Panc1 (cell line): ENCODE measurements at regions not wholly inside any gene's neighbourhood (a gene's known extent, or its start where the extent isn't known, plus 50 kb on each side); places are given as distances from the start of the nearest gene placed in this dataset.

Experiments
- ATAC-seq: fragments of 200-7000 bp; cut with Tn5 transposase; 2 replicates; pipeline ENCODE4 v1.9.1; 2020; ENCODE audit warnings: mild to moderate bottlenecking, moderate library complexity
- BruUV-seq: library from RNA; stranded (reverse); fragments of 400-500 nt; replicated peaks from 2 replicates; lab custom pipeline; 2021; lab: Mats Ljungman, UMichigan
- CTCF ChIA-PET: fragments of 300-600 bp; sonication (Branson Sonifier 250); formaldehyde crosslinking; loops from one replicate; lab custom pipeline; 2022; ENCODE audit warnings: antibody characterized with exemption; lab: Charles Lee
- POLR2A ChIA-PET: fragments of 300-600 bp; sonication (Branson Sonifier 250); formaldehyde crosslinking; loops from one replicate; lab custom pipeline; 2022; ENCODE audit warnings: antibody characterized with exemption; lab: Charles Lee
- DNase-seq: peaks from one replicate; pipeline ENCODE4 v3.0.0-alpha.2; 2010; ENCODE audit warnings: low read depth, low spot score
- H3K27ac ChIP-seq: 2 replicates; pipeline ENCODE4 v1.5.1; 2011; ENCODE audit warnings: mild to moderate bottlenecking, low read length, inconsistent platforms
- H3K27me3 ChIP-seq: fragments of 200-500 bp; sonication (Bioruptor generic); 2 replicates; pipeline ENCODE4 v1.6.0; 2014; ENCODE audit warnings: low read length, inconsistent platforms; ENCODE audit not compliant: control insufficient read depth, insufficient read depth
- H3K36me3 ChIP-seq: fragments of 200-500 bp; sonication (Bioruptor generic); 2 replicates; pipeline ENCODE4 v1.5.1; 2014; ENCODE audit warnings: inconsistent platforms, mild to moderate bottlenecking, low read length, moderate library complexity; ENCODE audit not compliant: control insufficient read depth, insufficient read depth
- H3K4me1 ChIP-seq: 2 replicates; pipeline ENCODE4 v1.5.1; 2011; ENCODE audit warnings: inconsistent platforms, mild to moderate bottlenecking, low read length, moderate library complexity; ENCODE audit not compliant: control insufficient read depth, insufficient read depth
- H3K4me3 ChIP-seq, 2 experiments: 2 replicates each; pipeline ENCODE4 v1.5.1; 2011 to 2012; ENCODE audit warnings: low read depth in 2 of 2, low read length in 2 of 2, mild to moderate bottlenecking in 2 of 2, inconsistent platforms in 1 of 2, moderate library complexity in 1 of 2
- H3K9me3 ChIP-seq: fragments of 200-500 bp; sonication (Bioruptor generic); 2 replicates; pipeline ENCODE4 v1.5.1; 2014; ENCODE audit warnings: low read depth, mild to moderate bottlenecking, inconsistent platforms, low read length, moderate library complexity; ENCODE audit not compliant: control insufficient read depth, insufficient read depth
- POLR2AphosphoS5 ChIP-seq: IDR thresholded peaks from 2 replicates; pipeline ENCODE4 v1.6.1; 2012; ENCODE audit warnings: mild to moderate bottlenecking, low read depth, low read length, moderate library complexity
- SIN3A ChIP-seq: IDR thresholded peaks from 2 replicates; pipeline ENCODE4 v1.6.1; 2012; ENCODE audit warnings: low read depth, mild to moderate bottlenecking, low read length, moderate library complexity, borderline replicate concordance; ENCODE audit not compliant: insufficient read depth
- TCF7L2 ChIP-seq: IDR thresholded peaks from 2 replicates; pipeline ENCODE4 v1.6.1; 2011; ENCODE audit warnings: mild to moderate bottlenecking, low read depth, low read length, inconsistent platforms
- in situ Hi-C: cut with HindIII; loops from 2 replicates; pipeline ENCODE4 v1.10.0; 2016; ENCODE audit warnings: low sequenced_read_pairs, low pct_unique_long_range_greater_than_20kb
- intact Hi-C: fragments of 100-400 bp; cut with micrococcal nuclease; formaldehyde crosslinking; loops from one replicate; pipeline ENCODE4 v1.10.0; 2022; ENCODE audit not compliant: unreplicated experiment
- TF ChIP-seq, protein P1 (sequence below), 2 experiments: IDR thresholded peaks; 2 replicates each; pipeline ENCODE4 v1.6.1; 2011 to 2012; ENCODE audit warnings: low read depth in 2 of 2, control low read depth in 1 of 2, low read length in 1 of 2, mild to moderate bottlenecking in 1 of 2, moderate library complexity in 1 of 2; ENCODE audit not compliant: insufficient read depth in 1 of 2
- TF ChIP-seq, protein P2 (sequence below): fragments of 450-650 bp; IDR thresholded peaks from 2 replicates; pipeline ENCODE4 v1.5.1; 2017; ENCODE audit warnings: mild to moderate bottlenecking

DNA sequence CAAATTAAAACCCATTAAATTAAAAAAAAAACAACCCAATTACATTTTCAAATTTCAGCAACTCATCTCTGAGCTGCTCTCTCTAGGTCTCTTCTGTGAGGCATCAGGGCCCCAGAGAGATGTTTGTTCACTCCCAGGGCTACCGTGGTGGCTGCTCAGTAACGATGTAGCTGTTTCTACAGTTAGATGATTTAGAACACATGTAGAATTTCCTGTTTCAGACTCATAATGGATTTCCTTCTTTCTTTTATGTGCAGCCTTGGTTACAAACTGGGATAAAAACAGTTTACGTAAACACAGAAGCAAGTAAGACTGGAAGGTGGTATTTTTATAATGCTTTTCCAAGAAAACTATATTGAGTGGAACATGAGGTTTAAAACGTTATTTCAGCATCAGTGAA is 116.1 kb upstream of the CCN2 start:
- no peaks in the 10 kb centered on the region for H3K36me3 ChIP-seq
- no TSS peak for BruUV-seq
- peaks cover 9% of the 10 kb centered on the region for H3K4me1 ChIP-seq
- no peaks in the 10 kb centered on the region for H3K9me3 ChIP-seq
- in situ Hi-C loops: no loop called here
- no peaks in the 10 kb centered on the region for H3K27me3 ChIP-seq
- intact Hi-C loops: no loop called here
- TF ChIP-seq SIN3A (no peak), POLR2AphosphoS5 (no peak), TCF7L2 (no peak)
- TF ChIP-seq, protein P1, sequence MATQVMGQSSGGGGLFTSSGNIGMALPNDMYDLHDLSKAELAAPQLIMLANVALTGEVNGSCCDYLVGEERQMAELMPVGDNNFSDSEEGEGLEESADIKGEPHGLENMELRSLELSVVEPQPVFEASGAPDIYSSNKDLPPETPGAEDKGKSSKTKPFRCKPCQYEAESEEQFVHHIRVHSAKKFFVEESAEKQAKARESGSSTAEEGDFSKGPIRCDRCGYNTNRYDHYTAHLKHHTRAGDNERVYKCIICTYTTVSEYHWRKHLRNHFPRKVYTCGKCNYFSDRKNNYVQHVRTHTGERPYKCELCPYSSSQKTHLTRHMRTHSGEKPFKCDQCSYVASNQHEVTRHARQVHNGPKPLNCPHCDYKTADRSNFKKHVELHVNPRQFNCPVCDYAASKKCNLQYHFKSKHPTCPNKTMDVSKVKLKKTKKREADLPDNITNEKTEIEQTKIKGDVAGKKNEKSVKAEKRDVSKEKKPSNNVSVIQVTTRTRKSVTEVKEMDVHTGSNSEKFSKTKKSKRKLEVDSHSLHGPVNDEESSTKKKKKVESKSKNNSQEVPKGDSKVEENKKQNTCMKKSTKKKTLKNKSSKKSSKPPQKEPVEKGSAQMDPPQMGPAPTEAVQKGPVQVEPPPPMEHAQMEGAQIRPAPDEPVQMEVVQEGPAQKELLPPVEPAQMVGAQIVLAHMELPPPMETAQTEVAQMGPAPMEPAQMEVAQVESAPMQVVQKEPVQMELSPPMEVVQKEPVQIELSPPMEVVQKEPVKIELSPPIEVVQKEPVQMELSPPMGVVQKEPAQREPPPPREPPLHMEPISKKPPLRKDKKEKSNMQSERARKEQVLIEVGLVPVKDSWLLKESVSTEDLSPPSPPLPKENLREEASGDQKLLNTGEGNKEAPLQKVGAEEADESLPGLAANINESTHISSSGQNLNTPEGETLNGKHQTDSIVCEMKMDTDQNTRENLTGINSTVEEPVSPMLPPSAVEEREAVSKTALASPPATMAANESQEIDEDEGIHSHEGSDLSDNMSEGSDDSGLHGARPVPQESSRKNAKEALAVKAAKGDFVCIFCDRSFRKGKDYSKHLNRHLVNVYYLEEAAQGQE (IDR thresholded peaks at IDR 0.05; ENCODE audit: insufficient read depth in 1 of 2, low read depth in 2 of 2, low read length in 1 of 2): no peak
- TF ChIP-seq, protein P2, sequence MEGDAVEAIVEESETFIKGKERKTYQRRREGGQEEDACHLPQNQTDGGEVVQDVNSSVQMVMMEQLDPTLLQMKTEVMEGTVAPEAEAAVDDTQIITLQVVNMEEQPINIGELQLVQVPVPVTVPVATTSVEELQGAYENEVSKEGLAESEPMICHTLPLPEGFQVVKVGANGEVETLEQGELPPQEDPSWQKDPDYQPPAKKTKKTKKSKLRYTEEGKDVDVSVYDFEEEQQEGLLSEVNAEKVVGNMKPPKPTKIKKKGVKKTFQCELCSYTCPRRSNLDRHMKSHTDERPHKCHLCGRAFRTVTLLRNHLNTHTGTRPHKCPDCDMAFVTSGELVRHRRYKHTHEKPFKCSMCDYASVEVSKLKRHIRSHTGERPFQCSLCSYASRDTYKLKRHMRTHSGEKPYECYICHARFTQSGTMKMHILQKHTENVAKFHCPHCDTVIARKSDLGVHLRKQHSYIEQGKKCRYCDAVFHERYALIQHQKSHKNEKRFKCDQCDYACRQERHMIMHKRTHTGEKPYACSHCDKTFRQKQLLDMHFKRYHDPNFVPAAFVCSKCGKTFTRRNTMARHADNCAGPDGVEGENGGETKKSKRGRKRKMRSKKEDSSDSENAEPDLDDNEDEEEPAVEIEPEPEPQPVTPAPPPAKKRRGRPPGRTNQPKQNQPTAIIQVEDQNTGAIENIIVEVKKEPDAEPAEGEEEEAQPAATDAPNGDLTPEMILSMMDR: no peak
- ATAC-seq (no peak), DNase-seq (no peak)
- ChIA-PET POLR2A (no interaction called here), CTCF (no interaction called here)
- no peak overlapping the region for H3K27ac ChIP-seq
- no peak overlapping the region for H3K4me3 ChIP-seq

DNA sequence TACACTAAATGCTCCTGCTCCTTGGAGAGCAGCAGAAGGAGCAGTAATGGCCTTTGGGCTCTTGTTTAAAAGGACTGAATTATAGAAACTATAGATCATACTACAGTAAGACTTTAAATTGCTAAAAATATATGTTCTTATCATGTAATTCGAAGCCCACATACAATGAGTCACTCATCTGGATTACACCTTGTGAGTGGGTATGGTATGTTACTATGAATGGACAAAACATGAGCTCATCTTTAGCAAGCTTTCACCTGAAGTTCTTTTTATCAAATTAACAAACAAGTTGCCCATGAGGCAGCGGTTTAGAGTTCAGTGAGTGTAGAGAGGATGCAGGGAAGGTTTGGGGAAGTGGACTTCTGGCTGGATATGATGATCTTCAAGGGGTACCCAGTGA is 114.4 kb upstream of the CCN2 start:
- POLR2A ChIA-PET: no interaction called here
- Histone ChIP-seq H3K4me1 (peaks cover 14% of the 10 kb centered on the region), H3K36me3 (no peaks in the 10 kb centered on the region), H3K27ac (no peak overlapping the region), H3K9me3 (no peaks in the 10 kb centered on the region), H3K4me3 (no peak overlapping the region), H3K27me3 (no peaks in the 10 kb centered on the region)
- intact Hi-C loops (no loop called here), in situ Hi-C loops (no loop called here)
- DNase-seq (no peak), ATAC-seq (no peak)
- no TSS peak for BruUV-seq
- CTCF ChIA-PET: no interaction called here
- TF ChIP-seq SIN3A: no peak
- TF ChIP-seq, protein P1 (IDR thresholded peaks at IDR 0.05; ENCODE audit: insufficient read depth in 1 of 2, low read depth in 2 of 2, low read length in 1 of 2): no peak
- TF ChIP-seq, protein P2: no peak
- TF ChIP-seq TCF7L2: no peak
- TF ChIP-seq POLR2AphosphoS5: no peak
